ENCODE measurements at regions not wholly inside any gene's neighbourhood (a gene's known extent, or its start where the extent isn't known, plus 50 kb on each side); places are given as distances from the start of the nearest gene placed in this dataset.

GRCh38 chr7:80588591-80588990 lies 49.9 kb upstream of the CD36 start:
- TF ChIP-seq CTCF (IDR thresholded peaks at IDR 0.05), result no peak
- no peak for TF ChIP-seq POLR2A (IDR thresholded peaks at IDR 0.05)

All from right lobe of liver (tissue), 4 donors.